Neural progenitor cell (in vitro differentiated cells): ENCODE measurements at regions not wholly inside any gene's neighbourhood (a gene's known extent, or its start where the extent isn't known, plus 50 kb on each side); places are given as distances from the start of the nearest gene placed in this dataset.

Source experiments
- DNase-seq: peaks from one replicate; pipeline ENCODE4 v3.0.0-alpha.2; 2016; ENCODE audit warnings: low spot score
- H2AFZ ChIP-seq: fragments of 200-600 bp; sonication (generic); replicated peaks from 2 replicates; pipeline ENCODE4 v1.6.1; 2016; ENCODE audit warnings: antibody characterized with exemption
- H3F3A ChIP-seq: fragments of 200-600 bp; sonication (generic); 2 replicates; pipeline ENCODE4 v1.6.1; 2016; ENCODE audit warnings: antibody characterized with exemption, low read depth
- H3K27ac ChIP-seq: fragments of 200-600 bp; sonication (generic); 2 replicates; pipeline ENCODE4 v1.5.1; 2016; ENCODE audit warnings: mild to moderate bottlenecking
- H3K27me3 ChIP-seq: fragments of 200-600 bp; sonication (generic); 2 replicates; pipeline ENCODE4 v1.6.1; 2016; ENCODE audit warnings: mild to moderate bottlenecking, moderate library complexity
- H3K36me3 ChIP-seq: fragments of 200-600 bp; sonication (generic); 2 replicates; pipeline ENCODE4 v1.5.1; 2016
- H3K4me1 ChIP-seq: fragments of 200-600 bp; sonication (generic); 2 replicates; pipeline ENCODE4 v1.6.1; 2016; ENCODE audit warnings: mixed run types
- H3K4me2 ChIP-seq: fragments of 200-600 bp; sonication (generic); 2 replicates; pipeline ENCODE4 v1.6.1; 2016
- H3K4me3 ChIP-seq: fragments of 200-600 bp; sonication (generic); 2 replicates; pipeline ENCODE4 v1.5.1; 2016
- H3K79me2 ChIP-seq: fragments of 200-600 bp; sonication (generic); 2 replicates; pipeline ENCODE4 v1.6.1; 2016; ENCODE audit warnings: low read depth
- H3K9ac ChIP-seq: fragments of 200-600 bp; sonication (generic); 2 replicates; pipeline ENCODE4 v1.6.1; 2016
- H3K9me3 ChIP-seq: fragments of 200-600 bp; sonication (generic); 2 replicates; pipeline ENCODE4 v1.5.1; 2016; ENCODE audit warnings: low read depth
- H4K20me1 ChIP-seq: fragments of 200-600 bp; sonication (generic); 2 replicates; pipeline ENCODE4 v1.6.1; 2016; ENCODE audit warnings: low read depth
- H3K27ac Mint-ChIP-seq: 3 replicates; pipeline ENCODE4 v1.8.0; 2021; ENCODE audit warnings: mixed read lengths
- H3K27me3 Mint-ChIP-seq: 2 replicates; pipeline ENCODE4 v1.8.0; 2022; ENCODE audit warnings: low read depth, mild to moderate bottlenecking, inconsistent platforms, moderate library complexity, mixed read lengths; ENCODE audit not compliant: insufficient read depth
- H3K36me3 Mint-ChIP-seq: 3 replicates; pipeline ENCODE4 v1.8.0; 2021; ENCODE audit warnings: mixed read lengths
- H3K4me1 Mint-ChIP-seq: 3 replicates; pipeline ENCODE4 v1.8.0; 2021; ENCODE audit warnings: mixed read lengths
- H3K4me3 Mint-ChIP-seq: 3 replicates; pipeline ENCODE4 v1.8.0; 2021; ENCODE audit warnings: mild to moderate bottlenecking, moderate library complexity, mixed read lengths
- H3K9me3 Mint-ChIP-seq: 3 replicates; pipeline ENCODE4 v1.8.0; 2020; ENCODE audit warnings: mixed read lengths
- CTCF ChIP-seq: fragments of 200-600 bp; sonication (generic); IDR thresholded peaks from 2 replicates; pipeline ENCODE4 v1.5.1; 2017; ENCODE audit warnings: antibody characterized with exemption, mild to moderate bottlenecking
- EZH2 ChIP-seq: fragments of 200-600 bp; sonication (generic); IDR thresholded peaks from 2 replicates; pipeline ENCODE4 v1.6.1; 2017; ENCODE audit warnings: antibody characterized with exemption, mild to moderate bottlenecking, moderate library complexity
- EZH2phosphoT487 ChIP-seq: fragments of 200-600 bp; sonication (generic); IDR thresholded peaks from 2 replicates; pipeline ENCODE4 v1.6.1; 2017; ENCODE audit warnings: antibody characterized with exemption

GRCh38 chr10:131496351-131497052 lies 185.0 kb upstream of the TCERG1L start:
- Mint-ChIP-seq H3K4me1 (no peaks in the 10 kb centered on the region), H3K4me3 (no peak overlapping the region), H3K27me3 (no peaks in the 10 kb centered on the region), H3K9me3 (peaks cover 5% of the 10 kb centered on the region), H3K36me3 (no peaks in the 10 kb centered on the region), H3K27ac (no peak overlapping the region)
- Histone ChIP-seq H4K20me1 (no peaks in the 10 kb centered on the region), H3F3A (no peaks in the 10 kb centered on the region), H3K4me2 (no peak overlapping the region), H3K4me3 (no peak overlapping the region), H3K79me2 (no peaks in the 10 kb centered on the region), H3K27ac (no peak overlapping the region), H3K36me3 (no peaks in the 10 kb centered on the region), H3K9me3 (no peaks in the 10 kb centered on the region), H3K4me1 (no peaks in the 10 kb centered on the region), H2AFZ (no peak overlapping the region), H3K9ac (no peak overlapping the region), H3K27me3 (no peaks in the 10 kb centered on the region)
- TF ChIP-seq EZH2 (no peak), CTCF (peak; percentile 42), EZH2phosphoT487 (no peak)
- peak; percentile 40 for DNase-seq

GRCh38 chr10:131499566-131499965 lies 188.0 kb upstream of the TCERG1L start:
- H3K36me3 Mint-ChIP-seq, result no peaks in the 10 kb centered on the region
- Histone ChIP-seq H3K9ac (no peak overlapping the region), H3K4me1 (no peaks in the 10 kb centered on the region), H3K9me3 (no peaks in the 10 kb centered on the region), H3K4me3 (no peak overlapping the region), H3F3A (no peaks in the 10 kb centered on the region), H3K36me3 (no peaks in the 10 kb centered on the region), H3K27me3 (no peaks in the 10 kb centered on the region), H4K20me1 (no peaks in the 10 kb centered on the region), H2AFZ (no peak overlapping the region), H3K79me2 (no peaks in the 10 kb centered on the region), H3K27ac (no peak overlapping the region), H3K4me2 (no peak overlapping the region)
- TF ChIP-seq CTCF, result no peak
- TF ChIP-seq EZH2phosphoT487, result no peak
- no peak for TF ChIP-seq EZH2
- peaks cover 4% of the 10 kb centered on the region for H3K27me3 Mint-ChIP-seq
- no peak overlapping the region for H3K27ac Mint-ChIP-seq
- H3K4me1 Mint-ChIP-seq, result no peaks in the 10 kb centered on the region
- H3K9me3 Mint-ChIP-seq, result peaks cover 27% of the 10 kb centered on the region
- no peak for DNase-seq
- H3K4me3 Mint-ChIP-seq, result no peak overlapping the region

- no peak overlapping the region for H3K4me3 Mint-ChIP-seq
- no peaks in the 10 kb centered on the region for H3K4me1 Mint-ChIP-seq
- H3K27ac ChIP-seq, result no peak overlapping the region
- no peaks in the 10 kb centered on the region for H3K36me3 Mint-ChIP-seq
- no peaks in the 10 kb centered on the region for H3F3A ChIP-seq
- no peaks in the 10 kb centered on the region for H3K9me3 ChIP-seq
- H3K9ac ChIP-seq, result no peak overlapping the region
- H3K27ac Mint-ChIP-seq, result no peak overlapping the region
- H3K79me2 ChIP-seq, result no peaks in the 10 kb centered on the region
- H3K4me3 ChIP-seq, result no peak overlapping the region
- H3K4me2 ChIP-seq, result no peak overlapping the region
- H3K27me3 ChIP-seq, result no peaks in the 10 kb centered on the region
- H3K9me3 Mint-ChIP-seq, result peaks cover 26% of the 10 kb centered on the region
- no peaks in the 10 kb centered on the region for H3K36me3 ChIP-seq
- no peak for TF ChIP-seq EZH2phosphoT487
- TF ChIP-seq EZH2, result no peak
- TF ChIP-seq CTCF, result no peak
- H3K4me1 ChIP-seq, result no peaks in the 10 kb centered on the region
- peaks cover 4% of the 10 kb centered on the region for H3K27me3 Mint-ChIP-seq
- H4K20me1 ChIP-seq, result no peaks in the 10 kb centered on the region
- H2AFZ ChIP-seq, result no peak overlapping the region
- no peak for DNase-seq
Measured at GRCh38 chr10:131500181-131500580, 188.7 kb upstream of the TCERG1L start.
